ENCODE measurements at regions not wholly inside any gene's neighbourhood (a gene's known extent, or its start where the extent isn't known, plus 50 kb on each side); places are given as distances from the start of the nearest gene placed in this dataset.

GRCh38 chr21:36553406-36553805 lies 73.5 kb upstream of the CLDN14 start:
- no peak for DNase-seq (ENCODE audit: low read depth in 2 of 2)
- no peak overlapping the region for H3K4me3 ChIP-seq (replicated peaks in 1 of 2; ENCODE audit: low read depth in 2 of 2, low read length in 2 of 2)
- TF ChIP-seq, protein P1, sequence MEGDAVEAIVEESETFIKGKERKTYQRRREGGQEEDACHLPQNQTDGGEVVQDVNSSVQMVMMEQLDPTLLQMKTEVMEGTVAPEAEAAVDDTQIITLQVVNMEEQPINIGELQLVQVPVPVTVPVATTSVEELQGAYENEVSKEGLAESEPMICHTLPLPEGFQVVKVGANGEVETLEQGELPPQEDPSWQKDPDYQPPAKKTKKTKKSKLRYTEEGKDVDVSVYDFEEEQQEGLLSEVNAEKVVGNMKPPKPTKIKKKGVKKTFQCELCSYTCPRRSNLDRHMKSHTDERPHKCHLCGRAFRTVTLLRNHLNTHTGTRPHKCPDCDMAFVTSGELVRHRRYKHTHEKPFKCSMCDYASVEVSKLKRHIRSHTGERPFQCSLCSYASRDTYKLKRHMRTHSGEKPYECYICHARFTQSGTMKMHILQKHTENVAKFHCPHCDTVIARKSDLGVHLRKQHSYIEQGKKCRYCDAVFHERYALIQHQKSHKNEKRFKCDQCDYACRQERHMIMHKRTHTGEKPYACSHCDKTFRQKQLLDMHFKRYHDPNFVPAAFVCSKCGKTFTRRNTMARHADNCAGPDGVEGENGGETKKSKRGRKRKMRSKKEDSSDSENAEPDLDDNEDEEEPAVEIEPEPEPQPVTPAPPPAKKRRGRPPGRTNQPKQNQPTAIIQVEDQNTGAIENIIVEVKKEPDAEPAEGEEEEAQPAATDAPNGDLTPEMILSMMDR (IDR thresholded peaks at IDR 0.05; ENCODE audit: low read depth, low read length): no peak

DNA sequence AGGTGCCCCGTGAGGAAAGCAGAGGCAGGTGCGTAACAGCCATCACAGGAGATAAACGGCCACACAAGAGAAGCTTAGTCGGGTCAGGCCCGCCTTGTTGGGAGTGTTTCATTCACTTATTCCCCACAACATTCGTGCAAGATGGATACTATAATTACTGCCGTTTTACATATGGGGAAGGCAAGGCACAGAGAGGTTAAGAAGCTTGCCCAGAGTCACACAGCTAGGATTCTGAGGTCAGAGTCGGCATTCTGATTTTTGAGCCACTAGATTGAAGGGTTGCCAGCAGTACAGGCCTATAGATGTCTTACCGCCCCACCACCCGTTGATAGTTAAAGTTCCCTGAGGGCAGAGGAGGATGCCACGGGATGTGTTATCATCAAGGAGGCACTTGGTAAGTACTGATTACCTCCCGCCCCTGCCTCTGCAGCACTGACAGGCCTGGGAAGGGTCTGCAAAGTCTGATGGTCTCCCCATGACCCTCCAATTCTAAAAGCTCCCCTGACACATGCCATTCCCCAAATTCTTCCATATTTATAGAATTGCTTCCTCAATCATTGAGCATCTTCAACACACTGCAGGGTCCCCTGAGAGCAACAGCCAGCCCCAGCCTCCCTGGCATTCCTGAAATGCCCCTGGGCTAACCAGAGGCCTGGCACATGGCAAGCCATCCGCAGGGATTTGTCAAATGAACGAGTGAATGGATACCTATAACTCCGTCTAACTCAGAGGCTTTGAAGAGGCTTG lies 74.7 kb upstream of the CLDN14 start:
- no peak overlapping the region for H3K4me3 ChIP-seq (replicated peaks in 1 of 2; ENCODE audit: low read depth in 2 of 2, low read length in 2 of 2)
- TF ChIP-seq, protein P1 (IDR thresholded peaks at IDR 0.05; ENCODE audit: low read depth, low read length): no peak
- DNase-seq (ENCODE audit: low read depth in 2 of 2): no peak

GRCh38 chr21:36555199-36555800 lies 75.4 kb upstream of the CLDN14 start:
- DNase-seq (ENCODE audit: low read depth in 2 of 2): no peak
- TF ChIP-seq, protein P1 (IDR thresholded peaks at IDR 0.05; ENCODE audit: low read depth, low read length): no peak
- no peak overlapping the region for H3K4me3 ChIP-seq (replicated peaks in 1 of 2; ENCODE audit: low read depth in 2 of 2, low read length in 2 of 2)

GRCh38 chr21:36557316-36557715 lies 77.4 kb upstream of the CLDN14 start:
- H3K4me3 ChIP-seq (replicated peaks in 1 of 2; ENCODE audit: low read depth in 2 of 2, low read length in 2 of 2): no peak overlapping the region
- peak in 1 of 2 donors; percentile 27 for DNase-seq (ENCODE audit: low read depth in 2 of 2)

DNA sequence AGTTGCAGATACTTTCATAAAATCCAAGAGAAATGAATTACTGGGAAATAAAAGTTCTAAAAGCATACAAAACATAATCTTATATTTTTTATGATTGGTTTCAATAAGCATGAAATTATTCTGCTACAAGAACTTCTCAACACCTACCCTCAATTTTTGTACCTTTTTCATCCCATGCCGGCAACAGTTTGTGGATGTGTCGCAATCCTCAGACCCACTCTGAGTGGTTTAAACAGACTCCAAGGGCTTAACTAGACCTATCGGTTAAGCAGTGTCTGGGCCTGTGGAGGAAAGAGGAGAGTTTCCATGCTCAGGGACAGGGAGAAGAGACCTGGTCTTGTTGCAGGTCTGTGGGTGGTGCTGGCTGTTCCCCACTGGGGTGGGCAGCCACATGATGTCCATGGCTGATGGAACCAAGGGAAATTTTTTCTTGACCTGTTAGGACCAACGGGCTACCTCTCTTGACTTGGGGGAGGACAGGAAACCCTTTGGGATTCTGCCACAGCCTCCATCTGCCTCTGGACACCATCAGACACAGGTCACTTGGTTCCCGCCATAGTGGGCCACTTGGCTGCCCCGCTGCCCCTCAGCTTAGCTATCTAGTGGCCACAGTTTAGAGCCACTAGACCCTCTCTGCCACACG lies 81.1 kb upstream of the CLDN14 start:
- no peak for DNase-seq (ENCODE audit: low read depth in 2 of 2)
- no peak overlapping the region for H3K4me3 ChIP-seq (replicated peaks in 1 of 2; ENCODE audit: low read depth in 2 of 2, low read length in 2 of 2)
- TF ChIP-seq, protein P1 (IDR thresholded peaks at IDR 0.05; ENCODE audit: low read depth, low read length): no peak

More at GRCh38 chr21:36557316-36557715, 77.4 kb upstream of the CLDN14 start:
- TF ChIP-seq, protein P1 (IDR thresholded peaks at IDR 0.05; ENCODE audit: low read depth, low read length): no peak

- no peak for DNase-seq (ENCODE audit: low read depth in 2 of 2)
- TF ChIP-seq, protein P1 (IDR thresholded peaks at IDR 0.05; ENCODE audit: low read depth, low read length): no peak
Observed at GRCh38 chr21:36563341-36563926, 83.5 kb upstream of the CLDN14 start.

More at GRCh38 chr21:36563341-36563926, 83.5 kb upstream of the CLDN14 start:
- no peak overlapping the region for H3K4me3 ChIP-seq (replicated peaks in 1 of 2; ENCODE audit: low read depth in 2 of 2, low read length in 2 of 2)

Measured in cardiac fibroblast (primary cell).